ACC112 (cell line): ENCODE measurements at regions not wholly inside any gene's neighbourhood (a gene's known extent, or its start where the extent isn't known, plus 50 kb on each side); places are given as distances from the start of the nearest gene placed in this dataset.
"Not testable (repeated sequence)": the region's sequence is repeated elsewhere in the genome, so short reads cannot be mapped to it uniquely, and the experiment has no call there.

ENCODE experiments used
- H2AFZ ChIP-seq: fragments of 200-600 bp; sonication (generic); one replicate; pipeline ENCODE4 v1.6.0; 2017; ENCODE audit warnings: antibody characterized with exemption, low read length; ENCODE audit not compliant: unreplicated experiment
- H3K27ac ChIP-seq: fragments of 200-600 bp; sonication (generic); 2 replicates; pipeline ENCODE4 v1.5.1; 2014; ENCODE audit warnings: low read depth, mild to moderate bottlenecking, antibody characterized with exemption, low read length, moderate library complexity
- H3K27me3 ChIP-seq: fragments of 200-600 bp; sonication (generic); 2 replicates; pipeline ENCODE4 v1.6.1; 2014; ENCODE audit warnings: mild to moderate bottlenecking, antibody characterized with exemption, low read length, moderate library complexity, mixed read lengths; ENCODE audit not compliant: insufficient read depth
- H3K36me3 ChIP-seq: fragments of 200-600 bp; sonication (generic); 2 replicates; pipeline ENCODE4 v1.6.1; 2016; ENCODE audit warnings: mild to moderate bottlenecking, antibody characterized with exemption, low read length, moderate library complexity, mixed read lengths; ENCODE audit not compliant: insufficient read depth
- H3K4me1 ChIP-seq: fragments of 200-600 bp; sonication (generic); one replicate; pipeline ENCODE4 v1.6.1; 2016; ENCODE audit warnings: low read length, mixed read lengths; ENCODE audit not compliant: insufficient read depth, unreplicated experiment, control insufficient read depth
- H3K4me3 ChIP-seq: fragments of 200-600 bp; sonication (generic); 2 replicates; pipeline ENCODE4 v1.5.1; 2014; ENCODE audit warnings: mild to moderate bottlenecking, low read depth, low read length
- H3K79me2 ChIP-seq: fragments of 200-600 bp; sonication (generic); one replicate; pipeline ENCODE4 v1.6.0; 2016; ENCODE audit warnings: low read length; ENCODE audit not compliant: control insufficient read depth, unreplicated experiment, insufficient read depth

GRCh38 chr6:14770572-14770971 is 475.3 kb upstream of the JARID2 start:
- Histone ChIP-seq H3K27ac (no peak overlapping the region), H3K4me3 (no peak overlapping the region), H3K79me2 (no peaks in the 10 kb centered on the region), H3K4me1 (no peaks in the 10 kb centered on the region), H2AFZ (no peak overlapping the region), H3K36me3 (no peaks in the 10 kb centered on the region), H3K27me3 (no peaks in the 10 kb centered on the region)

GRCh38 chr6:14771016-14771415 is 474.9 kb upstream of the JARID2 start:
- Histone ChIP-seq H3K36me3 (no peaks in the 10 kb centered on the region), H3K27ac (no peak overlapping the region), H3K4me3 (no peak overlapping the region), H3K4me1 (no peaks in the 10 kb centered on the region), H3K27me3 (no peaks in the 10 kb centered on the region), H3K79me2 (no peaks in the 10 kb centered on the region), H2AFZ (no peak overlapping the region)

GRCh38 chr6:14772188-14772587 is 473.7 kb upstream of the JARID2 start:
- H2AFZ ChIP-seq, result no peak overlapping the region
- H3K27me3 ChIP-seq, result no peaks in the 10 kb centered on the region
- no peaks in the 10 kb centered on the region for H3K79me2 ChIP-seq
- H3K27ac ChIP-seq, result no peak overlapping the region
- no peaks in the 10 kb centered on the region for H3K36me3 ChIP-seq
- no peaks in the 10 kb centered on the region for H3K4me1 ChIP-seq
- no peak overlapping the region for H3K4me3 ChIP-seq

GRCh38 chr6:14775528-14775927 is 470.3 kb upstream of the JARID2 start:
- no peaks in the 10 kb centered on the region for H3K27me3 ChIP-seq
- no peak overlapping the region for H3K27ac ChIP-seq
- no peaks in the 10 kb centered on the region for H3K4me1 ChIP-seq
- no peak overlapping the region for H3K4me3 ChIP-seq
- no peaks in the 10 kb centered on the region for H3K36me3 ChIP-seq
- H3K79me2 ChIP-seq, result no peaks in the 10 kb centered on the region
- H2AFZ ChIP-seq, result no peak overlapping the region

GRCh38 chr6:14776307-14776706 is 469.6 kb upstream of the JARID2 start:
- no peak overlapping the region for H3K4me3 ChIP-seq
- H3K27ac ChIP-seq, result no peak overlapping the region
- no peaks in the 10 kb centered on the region for H3K36me3 ChIP-seq
- no peaks in the 10 kb centered on the region for H3K4me1 ChIP-seq
- no peaks in the 10 kb centered on the region for H3K27me3 ChIP-seq
- no peaks in the 10 kb centered on the region for H3K79me2 ChIP-seq
- no peak overlapping the region for H2AFZ ChIP-seq

- no peaks in the 10 kb centered on the region for H3K27me3 ChIP-seq
- no peaks in the 10 kb centered on the region for H3K4me1 ChIP-seq
- H2AFZ ChIP-seq, result no peak overlapping the region
- no peaks in the 10 kb centered on the region for H3K36me3 ChIP-seq
- no peak overlapping the region for H3K27ac ChIP-seq
- no peak overlapping the region for H3K4me3 ChIP-seq
- no peaks in the 10 kb centered on the region for H3K79me2 ChIP-seq
Measured at GRCh38 chr6:14781772-14782525, 463.9 kb upstream of the JARID2 start.

- not testable (repeated sequence) for H2AFZ ChIP-seq, H3K27me3 ChIP-seq, H3K27ac ChIP-seq, H3K4me3 ChIP-seq, H3K4me1 ChIP-seq, H3K79me2 ChIP-seq, H3K36me3 ChIP-seq
Measured at GRCh38 chr6:14782921-14783464, 462.9 kb upstream of the JARID2 start.

- no peaks in the 10 kb centered on the region for H3K27me3 ChIP-seq
- H3K36me3 ChIP-seq, result no peaks in the 10 kb centered on the region
- H2AFZ ChIP-seq, result no peak overlapping the region
- H3K4me1 ChIP-seq, result no peaks in the 10 kb centered on the region
- H3K4me3 ChIP-seq, result no peak overlapping the region
- H3K79me2 ChIP-seq, result no peaks in the 10 kb centered on the region
- H3K27ac ChIP-seq, result no peak overlapping the region
Measured at GRCh38 chr6:14783594-14783993, 462.3 kb upstream of the JARID2 start.

- Histone ChIP-seq H3K36me3 (no peaks in the 10 kb centered on the region), H2AFZ (no peak overlapping the region), H3K4me3 (no peak overlapping the region), H3K79me2 (no peaks in the 10 kb centered on the region), H3K27me3 (no peaks in the 10 kb centered on the region), H3K4me1 (no peaks in the 10 kb centered on the region), H3K27ac (no peak overlapping the region)
Measured at GRCh38 chr6:14784596-14785492, 461.0 kb upstream of the JARID2 start.

- no peaks in the 10 kb centered on the region for H3K79me2 ChIP-seq
- H3K36me3 ChIP-seq, result no peaks in the 10 kb centered on the region
- no peak overlapping the region for H3K4me3 ChIP-seq
- H2AFZ ChIP-seq, result no peak overlapping the region
- H3K4me1 ChIP-seq, result no peaks in the 10 kb centered on the region
- no peaks in the 10 kb centered on the region for H3K27me3 ChIP-seq
- no peak overlapping the region for H3K27ac ChIP-seq
Measured at GRCh38 chr6:14785493-14785790, 460.4 kb upstream of the JARID2 start.

GRCh38 chr6:14786008-14786407 is 459.9 kb upstream of the JARID2 start:
- H3K4me1 ChIP-seq, result no peaks in the 10 kb centered on the region
- H3K27me3 ChIP-seq, result no peaks in the 10 kb centered on the region
- no peak overlapping the region for H3K4me3 ChIP-seq
- no peak overlapping the region for H3K27ac ChIP-seq
- no peak overlapping the region for H2AFZ ChIP-seq
- H3K36me3 ChIP-seq, result no peaks in the 10 kb centered on the region
- no peaks in the 10 kb centered on the region for H3K79me2 ChIP-seq
